Ishikawa (cell line): ENCODE measurements at regions not wholly inside any gene's neighbourhood (a gene's known extent, or its start where the extent isn't known, plus 50 kb on each side); places are given as distances from the start of the nearest gene placed in this dataset.

Experiments
- CEBPB ChIP-seq: IDR thresholded peaks from 2 replicates; pipeline ENCODE4 v1.6.1; 2012
- CREB1 ChIP-seq: IDR thresholded peaks from 2 replicates; pipeline ENCODE4 v1.6.1; 2012; ENCODE audit warnings: low read depth
- EP300 ChIP-seq: IDR thresholded peaks from 2 replicates; pipeline ENCODE4 v1.6.1; 2012; ENCODE audit warnings: borderline replicate concordance
- NFIC ChIP-seq: IDR thresholded peaks from 2 replicates; pipeline ENCODE4 v1.6.1; 2012
- RAD21 ChIP-seq: IDR thresholded peaks from 2 replicates; pipeline ENCODE4 v1.6.1; 2012; ENCODE audit warnings: low read depth
- TAF1 ChIP-seq: IDR thresholded peaks from 2 replicates; pipeline ENCODE4 v1.6.1; 2012; ENCODE audit warnings: low read depth, mild to moderate bottlenecking
- TEAD4 ChIP-seq: IDR thresholded peaks from 2 replicates; pipeline ENCODE4 v1.6.1; 2012
- YY1 ChIP-seq: IDR thresholded peaks from 2 replicates; pipeline ENCODE4 v1.6.1; 2012; ENCODE audit warnings: low read depth
- TF ChIP-seq, protein P1 (sequence below): IDR thresholded peaks from 2 replicates; pipeline ENCODE4 v1.6.1; 2012
- TF ChIP-seq, protein P2 (sequence below): IDR thresholded peaks from 2 replicates; pipeline ENCODE4 v1.6.1; 2012
- TF ChIP-seq, protein P3 (sequence below): IDR thresholded peaks from 2 replicates; pipeline ENCODE4 v1.6.1; 2012; ENCODE audit warnings: low read depth, mild to moderate bottlenecking

DNA sequence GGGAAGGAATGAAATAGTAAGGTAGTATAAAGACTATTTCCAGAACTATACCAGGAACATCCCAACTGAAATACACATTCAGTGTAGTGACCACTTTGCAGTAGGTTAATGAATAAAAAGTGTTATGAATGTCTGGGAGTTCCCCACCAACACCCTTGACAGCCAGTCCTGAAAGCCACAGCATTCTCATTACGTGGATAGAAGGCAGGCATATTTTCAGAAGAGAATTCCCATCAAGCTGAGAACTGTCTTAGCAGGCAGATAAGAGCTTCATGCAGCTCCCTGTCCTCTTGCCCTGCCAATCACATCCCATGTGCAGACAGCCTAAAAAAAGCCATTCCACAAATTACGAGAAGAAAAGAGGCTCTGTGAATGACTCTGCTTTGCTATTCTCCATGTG, 695.0 kb downstream of the DTWD2 start:
- TF ChIP-seq CEBPB (no peak), NFIC (no peak), EP300 (no peak), RAD21 (no peak), YY1 (no peak), TAF1 (no peak), TEAD4 (no peak), CREB1 (no peak)
- TF ChIP-seq, protein P1, sequence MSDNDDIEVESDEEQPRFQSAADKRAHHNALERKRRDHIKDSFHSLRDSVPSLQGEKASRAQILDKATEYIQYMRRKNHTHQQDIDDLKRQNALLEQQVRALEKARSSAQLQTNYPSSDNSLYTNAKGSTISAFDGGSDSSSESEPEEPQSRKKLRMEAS = no peak
- TF ChIP-seq, protein P2, sequence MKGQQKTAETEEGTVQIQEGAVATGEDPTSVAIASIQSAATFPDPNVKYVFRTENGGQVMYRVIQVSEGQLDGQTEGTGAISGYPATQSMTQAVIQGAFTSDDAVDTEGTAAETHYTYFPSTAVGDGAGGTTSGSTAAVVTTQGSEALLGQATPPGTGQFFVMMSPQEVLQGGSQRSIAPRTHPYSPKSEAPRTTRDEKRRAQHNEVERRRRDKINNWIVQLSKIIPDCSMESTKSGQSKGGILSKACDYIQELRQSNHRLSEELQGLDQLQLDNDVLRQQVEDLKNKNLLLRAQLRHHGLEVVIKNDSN = no peak
- TF ChIP-seq, protein P3, sequence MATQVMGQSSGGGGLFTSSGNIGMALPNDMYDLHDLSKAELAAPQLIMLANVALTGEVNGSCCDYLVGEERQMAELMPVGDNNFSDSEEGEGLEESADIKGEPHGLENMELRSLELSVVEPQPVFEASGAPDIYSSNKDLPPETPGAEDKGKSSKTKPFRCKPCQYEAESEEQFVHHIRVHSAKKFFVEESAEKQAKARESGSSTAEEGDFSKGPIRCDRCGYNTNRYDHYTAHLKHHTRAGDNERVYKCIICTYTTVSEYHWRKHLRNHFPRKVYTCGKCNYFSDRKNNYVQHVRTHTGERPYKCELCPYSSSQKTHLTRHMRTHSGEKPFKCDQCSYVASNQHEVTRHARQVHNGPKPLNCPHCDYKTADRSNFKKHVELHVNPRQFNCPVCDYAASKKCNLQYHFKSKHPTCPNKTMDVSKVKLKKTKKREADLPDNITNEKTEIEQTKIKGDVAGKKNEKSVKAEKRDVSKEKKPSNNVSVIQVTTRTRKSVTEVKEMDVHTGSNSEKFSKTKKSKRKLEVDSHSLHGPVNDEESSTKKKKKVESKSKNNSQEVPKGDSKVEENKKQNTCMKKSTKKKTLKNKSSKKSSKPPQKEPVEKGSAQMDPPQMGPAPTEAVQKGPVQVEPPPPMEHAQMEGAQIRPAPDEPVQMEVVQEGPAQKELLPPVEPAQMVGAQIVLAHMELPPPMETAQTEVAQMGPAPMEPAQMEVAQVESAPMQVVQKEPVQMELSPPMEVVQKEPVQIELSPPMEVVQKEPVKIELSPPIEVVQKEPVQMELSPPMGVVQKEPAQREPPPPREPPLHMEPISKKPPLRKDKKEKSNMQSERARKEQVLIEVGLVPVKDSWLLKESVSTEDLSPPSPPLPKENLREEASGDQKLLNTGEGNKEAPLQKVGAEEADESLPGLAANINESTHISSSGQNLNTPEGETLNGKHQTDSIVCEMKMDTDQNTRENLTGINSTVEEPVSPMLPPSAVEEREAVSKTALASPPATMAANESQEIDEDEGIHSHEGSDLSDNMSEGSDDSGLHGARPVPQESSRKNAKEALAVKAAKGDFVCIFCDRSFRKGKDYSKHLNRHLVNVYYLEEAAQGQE = no peak
